BLaER1 treated with 17β-estradiol and CSF1 and Interleukin-3, amounts not matched to agents 10 nM and 100 nM (cell line): ENCODE measurements at regions not wholly inside any gene's neighbourhood (a gene's known extent, or its start where the extent isn't known, plus 50 kb on each side); places are given as distances from the start of the nearest gene placed in this dataset.
A peak's percentile ranks its signal among the peaks of the same experiment; 100 is the strongest.

ENCODE experiments used
- H3K27ac ChIP-seq, 11 experiments: shearing (Covaris generic); formaldehyde crosslinking; 2 replicates each; pipeline ENCODE4 v1.8.1; 2022
- H3K27me3 ChIP-seq, 11 experiments: shearing (Covaris generic); formaldehyde crosslinking; 2 replicates each; pipeline ENCODE4 v1.8.1; 2022
- H3K36me3 ChIP-seq, 11 experiments: shearing (Covaris generic); formaldehyde crosslinking; 2 replicates each; pipeline ENCODE4 v1.8.1; 2022
- H3K4me1 ChIP-seq, 10 experiments: shearing (Covaris generic); formaldehyde crosslinking; 2 replicates each; pipeline ENCODE4 v1.8.1; 2022
- H3K4me2 ChIP-seq, 11 experiments: shearing (Covaris generic); formaldehyde crosslinking; 2 replicates each; pipeline ENCODE4 v1.8.1; 2022
- H3K4me3 ChIP-seq, 10 experiments: shearing (Covaris generic); formaldehyde crosslinking; 2 replicates each; pipeline ENCODE4 v1.8.1; 2022
- H3K9ac ChIP-seq, 11 experiments: shearing (Covaris generic); formaldehyde crosslinking; 2 replicates each; pipeline ENCODE4 v1.8.1; 2022
- H3K9me3 ChIP-seq, 11 experiments: shearing (Covaris generic); formaldehyde crosslinking; replicated peaks in 1 of 11; 2 replicates each; pipeline ENCODE4 v1.8.1; 2022
- H4K20me1 ChIP-seq, 11 experiments: shearing (Covaris generic); formaldehyde crosslinking; 2 replicates each; pipeline ENCODE4 v1.8.1; 2022
- Cebpa-rat ChIP-seq, 11 experiments: shearing (Covaris generic); IDR thresholded peaks; 2 replicates each; pipeline ENCODE4 v1.8.1; 2022

DNA sequence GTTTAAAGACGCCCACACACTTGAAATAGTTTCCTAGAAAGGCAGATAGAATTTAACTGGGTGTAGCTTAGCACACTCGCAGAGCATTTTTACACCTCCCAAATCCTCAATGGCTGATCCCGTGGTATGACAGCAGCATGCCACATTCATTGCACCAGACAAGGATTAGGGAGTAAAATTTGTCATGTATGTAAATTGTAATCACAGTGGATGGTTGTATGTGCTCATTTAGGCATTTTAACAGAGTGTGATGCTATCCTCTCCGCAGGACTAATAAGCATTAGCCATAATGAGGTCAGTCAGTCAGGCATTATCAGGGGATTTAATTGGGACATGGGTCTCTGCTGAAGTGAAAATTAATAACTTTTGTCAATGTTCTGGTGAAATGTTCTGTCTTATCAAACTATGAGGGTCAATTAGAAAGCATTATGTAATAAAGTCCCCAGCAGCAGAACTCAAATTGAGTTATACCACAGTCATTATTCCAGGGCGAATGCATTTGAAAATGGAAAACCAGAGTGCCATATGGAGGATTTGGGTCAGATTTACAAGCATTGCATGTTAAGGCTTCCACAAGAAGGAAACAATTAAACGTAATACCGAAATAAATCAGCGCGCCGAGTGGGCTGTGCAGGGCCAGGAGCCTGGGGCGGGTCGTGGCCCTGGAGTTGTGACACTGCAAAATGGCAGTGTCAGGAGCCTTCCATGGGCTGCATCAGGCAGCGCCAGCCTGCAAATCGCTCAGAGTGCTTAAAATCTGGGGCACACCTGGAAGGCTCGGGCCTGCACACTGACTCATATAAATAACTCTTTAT lies 602.2 kb downstream of the BNC2 start:
- Histone ChIP-seq H3K27ac (peak overlapping the region in 5 of 11 experiments; percentile 37 to 64 (median 54); a peak in 7 of 22 replicates), H3K4me2 (peak overlapping the region; percentile 72 to 88 (median 76)), H3K36me3 (no peaks in the 10 kb centered on the region), H3K9ac (peak overlapping the region in 3 of 11 experiments; percentile 35 to 49 (median 45); a peak in 4 of 22 replicates), H3K9me3 (peaks cover 0 to 8% (median 0%) of the 10 kb centered on the region in 11 experiments; a peak in 3 of 22 replicates), H3K27me3 (peaks cover 0 to 4% (median 0%) of the 10 kb centered on the region in 11 experiments; a peak in 1 of 22 replicates), H3K4me3 (no peak overlapping the region), H4K20me1 (no peaks in the 10 kb centered on the region), H3K4me1 (peaks cover 15 to 53% (median 22%) of the 10 kb centered on the region in 10 experiments)
- no peak for TF ChIP-seq Cebpa-rat (IDR thresholded peaks at IDR 0.05)

DNA sequence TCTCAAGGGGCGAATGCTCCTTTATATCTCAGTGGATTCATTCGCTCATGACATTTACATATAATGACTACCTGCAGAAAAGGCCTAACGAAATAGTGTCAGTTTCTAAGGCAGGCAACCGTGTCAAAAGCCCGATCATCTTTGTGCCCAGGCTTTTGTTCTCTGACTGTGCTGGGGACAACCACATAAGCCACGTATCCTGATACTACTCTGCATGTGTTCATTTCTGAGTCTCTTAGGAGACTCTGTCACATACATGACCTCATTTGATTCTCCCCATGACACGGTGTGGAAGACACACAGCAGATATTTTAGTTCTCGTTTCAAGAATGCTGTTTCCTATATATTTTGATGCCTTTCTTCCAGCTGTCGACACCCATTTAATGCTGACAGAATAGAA lies 598.5 kb downstream of the BNC2 start:
- Histone ChIP-seq H3K27me3 (no peaks in the 10 kb centered on the region), H3K9me3 (0 out of 22 replicates have a peak, but pooled peaks cover 0 to 4% (median 0%) of the 10 kb centered on the region in 11 experiments), H3K4me2 (peak overlapping the region in 6 of 11 experiments; percentile 1 to 36 (median 11); a peak in 8 of 22 replicates), H3K27ac (no peak overlapping the region), H3K9ac (no peak overlapping the region), H3K36me3 (no peaks in the 10 kb centered on the region), H3K4me3 (no peak overlapping the region), H3K4me1 (peaks cover 11 to 27% (median 13%) of the 10 kb centered on the region in 10 experiments), H4K20me1 (no peaks in the 10 kb centered on the region)
- no peak for TF ChIP-seq Cebpa-rat (IDR thresholded peaks at IDR 0.05)

DNA sequence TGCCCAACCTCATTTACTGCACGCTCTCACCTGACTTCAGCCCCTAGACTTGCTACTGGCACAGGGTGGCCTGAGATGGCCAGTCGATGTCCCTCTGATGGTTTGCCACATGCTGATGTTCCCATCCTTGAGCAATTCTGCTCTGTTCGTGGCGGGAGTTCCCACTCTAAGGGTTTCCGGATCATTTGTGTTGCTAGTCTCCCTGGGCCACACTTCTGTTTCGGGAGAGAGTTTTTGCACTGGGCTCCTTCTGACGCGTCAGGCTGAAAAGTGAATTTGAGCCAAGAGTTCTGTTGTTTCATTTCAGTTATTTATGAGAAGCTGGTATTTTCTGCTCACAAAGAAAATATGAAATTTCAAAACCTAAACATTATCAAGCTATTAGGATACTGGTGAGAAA lies 597.7 kb downstream of the BNC2 start:
- peak overlapping the region in 3 of 11 experiments; percentile 5 to 36 (median 17); a peak in 3 of 22 replicates for H3K4me2 ChIP-seq

DNA sequence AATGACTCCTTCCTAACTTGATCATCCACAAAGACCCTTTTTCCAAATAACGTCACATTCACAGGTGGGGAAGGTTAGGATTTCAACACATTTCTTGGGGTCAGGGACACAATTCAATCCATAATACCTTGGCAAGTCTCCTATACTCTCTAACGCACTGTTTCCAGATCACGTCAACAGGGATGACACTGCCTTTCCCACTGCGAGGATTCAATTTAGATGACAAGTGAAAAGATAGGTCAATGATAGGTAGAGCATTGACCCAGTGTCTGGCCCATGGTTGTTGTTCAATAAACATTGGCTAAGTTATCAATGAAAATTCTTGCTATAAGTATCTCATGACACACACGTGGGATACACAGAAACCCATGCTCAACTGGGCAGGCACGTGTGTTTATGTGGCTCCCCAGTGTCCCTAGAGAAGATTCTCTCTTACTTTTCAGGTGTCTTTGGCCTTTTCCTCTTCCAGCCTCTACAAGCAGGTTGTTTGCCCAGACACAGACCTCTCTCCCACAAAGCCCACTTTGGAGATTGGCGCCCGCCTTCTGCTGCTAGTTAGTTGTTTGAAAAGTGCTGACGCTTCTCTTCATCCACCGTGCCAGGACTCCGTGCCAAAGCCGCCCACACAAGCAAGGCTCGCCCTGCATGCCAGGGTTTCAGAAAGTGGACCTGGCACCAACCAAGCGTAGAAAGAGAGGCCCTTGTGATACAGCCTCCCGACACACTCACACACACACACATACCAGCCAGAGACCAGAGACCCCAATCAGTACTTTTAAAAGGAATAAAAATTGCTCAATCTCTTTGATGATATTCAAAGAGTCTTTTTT lies 594.5 kb downstream of the BNC2 start:
- H3K4me2 ChIP-seq, result no peak overlapping the region
- no peaks in the 10 kb centered on the region for H3K27me3 ChIP-seq
- H3K27ac ChIP-seq, result no peak overlapping the region
- no peak for TF ChIP-seq Cebpa-rat (IDR thresholded peaks at IDR 0.05)
- H3K4me3 ChIP-seq, result no peak overlapping the region
- H3K36me3 ChIP-seq, result no peaks in the 10 kb centered on the region
- no peak overlapping the region for H3K9ac ChIP-seq
- H4K20me1 ChIP-seq, result no peaks in the 10 kb centered on the region
- peaks cover 0 to 10% (median 2%) of the 10 kb centered on the region in 10 experiments; a peak in 6 of 20 replicates for H3K4me1 ChIP-seq
- H3K9me3 ChIP-seq, result 0 out of 22 replicates have a peak, but pooled peaks cover 0 to 4% (median 0%) of the 10 kb centered on the region in 11 experiments

More for the DNA sequence above, 597.7 kb downstream of the BNC2 start:
- no peak for TF ChIP-seq Cebpa-rat (IDR thresholded peaks at IDR 0.05)
- 0 out of 22 replicates have a peak, but pooled peaks cover 0 to 4% (median 0%) of the 10 kb centered on the region in 11 experiments for H3K9me3 ChIP-seq
- H3K4me3 ChIP-seq, result no peak overlapping the region
- no peaks in the 10 kb centered on the region for H4K20me1 ChIP-seq
- no peak overlapping the region for H3K9ac ChIP-seq
- peaks cover 3 to 19% (median 5%) of the 10 kb centered on the region in 10 experiments for H3K4me1 ChIP-seq
- no peaks in the 10 kb centered on the region for H3K36me3 ChIP-seq
- no peak overlapping the region for H3K27ac ChIP-seq
- H3K27me3 ChIP-seq, result no peaks in the 10 kb centered on the region

GRCh38 chr9:16276866-16277265 lies 593.6 kb downstream of the BNC2 start:
- peaks cover 0 to 4% (median 0%) of the 10 kb centered on the region in 11 experiments; a peak in 1 of 22 replicates for H3K9me3 ChIP-seq
- H3K9ac ChIP-seq, result no peak overlapping the region
- H3K4me1 ChIP-seq, result peaks cover 0 to 8% (median 2%) of the 10 kb centered on the region in 10 experiments; a peak in 6 of 20 replicates
- no peak overlapping the region for H3K4me2 ChIP-seq
- H3K27ac ChIP-seq, result no peak overlapping the region
- no peaks in the 10 kb centered on the region for H3K36me3 ChIP-seq
- no peak overlapping the region for H3K4me3 ChIP-seq
- no peaks in the 10 kb centered on the region for H3K27me3 ChIP-seq
- no peak for TF ChIP-seq Cebpa-rat (IDR thresholded peaks at IDR 0.05)
- H4K20me1 ChIP-seq, result no peaks in the 10 kb centered on the region

- Histone ChIP-seq H3K4me2 (no peak overlapping the region), H3K9ac (no peak overlapping the region), H3K36me3 (no peaks in the 10 kb centered on the region), H3K4me3 (no peak overlapping the region), H3K27me3 (no peaks in the 10 kb centered on the region), H3K9me3 (peaks cover 0 to 4% (median 0%) of the 10 kb centered on the region in 11 experiments; a peak in 2 of 22 replicates), H3K4me1 (peaks cover 0 to 5% (median 0%) of the 10 kb centered on the region in 10 experiments; a peak in 2 of 20 replicates), H4K20me1 (no peaks in the 10 kb centered on the region), H3K27ac (no peak overlapping the region)
- TF ChIP-seq Cebpa-rat (IDR thresholded peaks at IDR 0.05), result no peak
Measured at GRCh38 chr9:16277471-16277960, 593.0 kb downstream of the BNC2 start.

GRCh38 chr9:16278326-16278999 lies 592.0 kb downstream of the BNC2 start:
- Histone ChIP-seq H3K4me3 (no peak overlapping the region), H3K36me3 (no peaks in the 10 kb centered on the region), H3K27me3 (no peaks in the 10 kb centered on the region), H3K9ac (no peak overlapping the region), H3K9me3 (peaks cover 0 to 12% (median 7%) of the 10 kb centered on the region in 11 experiments; a peak in 14 of 22 replicates), H3K4me1 (peaks cover 0 to 5% (median 0%) of the 10 kb centered on the region in 10 experiments; a peak in 1 of 20 replicates), H3K4me2 (no peak overlapping the region), H3K27ac (no peak overlapping the region), H4K20me1 (no peaks in the 10 kb centered on the region)
- TF ChIP-seq Cebpa-rat (IDR thresholded peaks at IDR 0.05), result no peak

GRCh38 chr9:16281707-16282106 lies 588.8 kb downstream of the BNC2 start:
- Histone ChIP-seq H3K4me1 (peaks cover 0 to 5% (median 0%) of the 10 kb centered on the region in 10 experiments; a peak in 1 of 20 replicates), H3K36me3 (no peaks in the 10 kb centered on the region; a peak in 1 of 22 replicates), H3K27me3 (no peaks in the 10 kb centered on the region), H3K27ac (no peak overlapping the region), H3K9me3 (peaks cover 15 to 33% (median 31%) of the 10 kb centered on the region in 11 experiments; a peak in 21 of 22 replicates), H3K4me3 (no peak overlapping the region), H3K4me2 (no peak overlapping the region), H3K9ac (no peak overlapping the region), H4K20me1 (no peaks in the 10 kb centered on the region)
- TF ChIP-seq Cebpa-rat (IDR thresholded peaks at IDR 0.05), result no peak
